ENCODE measurements at regions not wholly inside any gene's neighbourhood (a gene's known extent, or its start where the extent isn't known, plus 50 kb on each side); places are given as distances from the start of the nearest gene placed in this dataset.

DNA sequence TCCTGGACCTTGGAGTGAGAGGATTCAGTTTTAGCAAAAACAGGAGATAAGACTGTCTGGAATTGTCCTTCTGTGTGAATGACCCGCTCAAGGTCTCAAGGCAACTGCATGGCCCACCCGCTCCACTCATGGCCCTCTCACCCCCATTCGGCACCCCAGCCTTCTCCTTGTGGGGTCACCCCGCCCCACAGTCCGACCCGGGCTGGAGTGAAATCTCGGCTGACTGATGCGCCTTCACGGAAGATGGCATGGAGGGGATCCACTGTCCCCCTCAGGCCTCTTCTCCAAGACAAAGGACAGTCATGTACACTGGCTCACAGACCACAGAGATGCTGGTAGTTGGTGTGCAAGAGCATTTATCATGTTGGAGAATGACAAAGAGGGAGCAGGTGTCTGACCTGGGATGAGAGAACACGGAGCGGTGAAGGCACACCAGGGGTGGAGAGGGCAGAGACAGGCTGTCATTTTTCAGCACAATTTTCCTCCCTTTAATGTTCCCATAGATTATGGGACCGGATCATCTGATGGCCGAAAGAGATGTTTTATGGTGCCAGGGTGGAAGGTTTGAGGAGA is 391.9 kb upstream of the TNRC6C start:
- in situ Hi-C loops (cut with HindIII; ENCODE audit: extremely low pct_ligation_motif_present, low pct_unique_long_range_greater_than_20kb) (no loop called here), intact Hi-C loops (cut with micrococcal nuclease; ENCODE audit: unreplicated experiment) (no loop called here)
- TF ChIP-seq ZSCAN21 (CRISPR knock-in tag; IDR thresholded peaks at IDR 0.05; ENCODE audit: borderline replicate concordance) = no peak
- TF ChIP-seq, protein P1, sequence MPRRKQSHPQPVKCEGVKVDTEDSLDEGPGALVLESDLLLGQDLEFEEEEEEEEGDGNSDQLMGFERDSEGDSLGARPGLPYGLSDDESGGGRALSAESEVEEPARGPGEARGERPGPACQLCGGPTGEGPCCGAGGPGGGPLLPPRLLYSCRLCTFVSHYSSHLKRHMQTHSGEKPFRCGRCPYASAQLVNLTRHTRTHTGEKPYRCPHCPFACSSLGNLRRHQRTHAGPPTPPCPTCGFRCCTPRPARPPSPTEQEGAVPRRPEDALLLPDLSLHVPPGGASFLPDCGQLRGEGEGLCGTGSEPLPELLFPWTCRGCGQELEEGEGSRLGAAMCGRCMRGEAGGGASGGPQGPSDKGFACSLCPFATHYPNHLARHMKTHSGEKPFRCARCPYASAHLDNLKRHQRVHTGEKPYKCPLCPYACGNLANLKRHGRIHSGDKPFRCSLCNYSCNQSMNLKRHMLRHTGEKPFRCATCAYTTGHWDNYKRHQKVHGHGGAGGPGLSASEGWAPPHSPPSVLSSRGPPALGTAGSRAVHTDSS (CRISPR knock-in tag; conservative IDR thresholded peaks at IDR 0.05) = no peak
- no peak for TF ChIP-seq ZNF30 (CRISPR knock-in tag; IDR thresholded peaks at IDR 0.05)
- no peak for TF ChIP-seq NCOR1 (IDR thresholded peaks at IDR 0.05; ENCODE audit: borderline replicate concordance, low read length)
- DNase-seq (ENCODE audit: low spot score) (no peak), ATAC-seq (no peak), FAIRE-seq (no peak)
- no TSS peak for BruUV-seq (replicated peaks)
- Histone ChIP-seq H3K27ac (ENCODE audit: extremely low read length, insufficient read depth, low read length) (no peak overlapping the region), H3K79me2 (ENCODE audit: insufficient read depth, low read length) (no peaks in the 10 kb centered on the region), H3K9ac (ENCODE audit: insufficient read depth, low read depth, low read length) (no peak overlapping the region), H3K4me3 (replicated peaks in 1 of 3; ENCODE audit: insufficient read depth in 1 of 3, low read depth in 2 of 3, low read length in 3 of 3) (no peak overlapping the region), H4K20me1 (ENCODE audit: insufficient read depth, low read length) (0 out of 2 replicates have a peak, but pooled peaks cover 2% of the 10 kb centered on the region), H3K4me2 (ENCODE audit: low read depth, low read length) (no peak overlapping the region), H2AFZ (ENCODE audit: low read length) (no peak overlapping the region), H3K9me3 (ENCODE audit: low read length) (no peaks in the 10 kb centered on the region), H3K4me1 (ENCODE audit: insufficient read depth, low read length) (no peaks in the 10 kb centered on the region), H3K27me3 (ENCODE audit: control insufficient read depth in 1 of 2, insufficient read depth in 2 of 2, low read length in 2 of 2) (peaks cover 21 to 82% of the 10 kb centered on the region in 2 experiments; a peak in 4 of 5 replicates), H3K36me3 (replicated peaks in 1 of 2; ENCODE audit: control insufficient read depth in 1 of 2, insufficient read depth in 2 of 2, low read length in 2 of 2) (no peaks in the 10 kb centered on the region)
- ChIA-PET CTCF (ENCODE audit: low intra/inter-chr PET ratio, low total read pairs) (no interaction called here), POLR2A (no interaction called here)
- 26% methylated on average over 13 of the region's 13 CpGs for WGBS (ENCODE audit: low lambda C conversion rate)

DNA sequence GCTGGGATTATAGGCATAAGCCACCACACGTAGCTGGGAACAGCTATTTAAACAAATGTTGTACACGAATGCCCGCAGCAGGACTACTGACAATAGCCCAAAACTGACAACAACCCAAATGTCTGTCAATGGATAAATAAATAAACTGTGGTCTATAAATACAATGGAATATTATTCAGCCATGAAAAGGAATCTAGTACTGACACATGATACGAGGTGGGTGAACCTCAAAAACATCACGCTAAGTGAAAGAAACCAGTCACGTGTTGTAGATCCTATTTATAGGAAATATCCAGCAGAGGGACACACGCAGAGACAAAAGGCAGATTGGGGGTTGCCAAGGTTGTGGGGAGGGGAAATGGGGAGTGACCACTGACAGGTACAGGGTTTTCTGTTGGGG is 390.0 kb upstream of the TNRC6C start:
- H4K20me1 ChIP-seq (ENCODE audit: insufficient read depth, low read length) = 0 out of 2 replicates have a peak, but pooled peaks cover 2% of the 10 kb centered on the region
- no peaks in the 10 kb centered on the region for H3K79me2 ChIP-seq (ENCODE audit: insufficient read depth, low read length)
- H3K36me3 ChIP-seq (replicated peaks in 1 of 2; ENCODE audit: control insufficient read depth in 1 of 2, insufficient read depth in 2 of 2, low read length in 2 of 2) = no peaks in the 10 kb centered on the region
- H2AFZ ChIP-seq (ENCODE audit: low read length) = no peak overlapping the region
- CTCF ChIA-PET (ENCODE audit: low intra/inter-chr PET ratio, low total read pairs) = no interaction called here
- no peak overlapping the region for H3K4me2 ChIP-seq (ENCODE audit: low read depth, low read length)
- BruUV-seq (replicated peaks) = no TSS peak
- H3K4me1 ChIP-seq (ENCODE audit: insufficient read depth, low read length) = no peaks in the 10 kb centered on the region
- H3K9ac ChIP-seq (ENCODE audit: insufficient read depth, low read depth, low read length) = no peak overlapping the region
- H3K4me3 ChIP-seq (replicated peaks in 1 of 3; ENCODE audit: insufficient read depth in 1 of 3, low read depth in 2 of 3, low read length in 3 of 3) = no peak overlapping the region
- FAIRE-seq = no peak
- in situ Hi-C loops (cut with HindIII; ENCODE audit: extremely low pct_ligation_motif_present, low pct_unique_long_range_greater_than_20kb) (no loop called here), intact Hi-C loops (cut with micrococcal nuclease; ENCODE audit: unreplicated experiment) (no loop called here)
- H3K9me3 ChIP-seq (ENCODE audit: low read length) = no peaks in the 10 kb centered on the region
- peaks cover 22 to 89% of the 10 kb centered on the region in 2 experiments; a peak in 4 of 5 replicates for H3K27me3 ChIP-seq (ENCODE audit: control insufficient read depth in 1 of 2, insufficient read depth in 2 of 2, low read length in 2 of 2)
- no peak overlapping the region for H3K27ac ChIP-seq (ENCODE audit: extremely low read length, insufficient read depth, low read length)
- no peak for ATAC-seq
- DNase-seq (ENCODE audit: low spot score) = no peak
- WGBS (ENCODE audit: low lambda C conversion rate) = 15% methylated on average over 7 of the region's 7 CpGs
- POLR2A ChIA-PET = no interaction called here
- TF ChIP-seq, protein P2, sequence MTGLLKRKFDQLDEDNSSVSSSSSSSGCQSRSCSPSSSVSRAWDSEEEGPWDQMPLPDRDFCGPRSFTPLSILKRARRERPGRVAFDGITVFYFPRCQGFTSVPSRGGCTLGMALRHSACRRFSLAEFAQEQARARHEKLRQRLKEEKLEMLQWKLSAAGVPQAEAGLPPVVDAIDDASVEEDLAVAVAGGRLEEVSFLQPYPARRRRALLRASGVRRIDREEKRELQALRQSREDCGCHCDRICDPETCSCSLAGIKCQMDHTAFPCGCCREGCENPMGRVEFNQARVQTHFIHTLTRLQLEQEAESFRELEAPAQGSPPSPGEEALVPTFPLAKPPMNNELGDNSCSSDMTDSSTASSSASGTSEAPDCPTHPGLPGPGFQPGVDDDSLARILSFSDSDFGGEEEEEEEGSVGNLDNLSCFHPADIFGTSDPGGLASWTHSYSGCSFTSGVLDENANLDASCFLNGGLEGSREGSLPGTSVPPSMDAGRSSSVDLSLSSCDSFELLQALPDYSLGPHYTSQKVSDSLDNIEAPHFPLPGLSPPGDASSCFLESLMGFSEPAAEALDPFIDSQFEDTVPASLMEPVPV (CRISPR knock-in tag; IDR thresholded peaks at IDR 0.05) = no peak
- TF ChIP-seq KAT7 (CRISPR knock-in tag; IDR thresholded peaks at IDR 0.05; ENCODE audit: borderline replicate concordance) (no peak), EP300 (IDR thresholded peaks at IDR 0.05; ENCODE audit: low read depth in 2 of 2, low read length in 2 of 2) (no peak), EP300 (CRISPR knock-in tag; IDR thresholded peaks at IDR 0.05; ENCODE audit: borderline replicate concordance) (no peak), NFIB (CRISPR knock-in tag; IDR thresholded peaks at IDR 0.05; ENCODE audit: borderline replicate concordance) (no peak), POGZ (CRISPR knock-in tag; IDR thresholded peaks at IDR 0.05) (no peak)
- TF ChIP-seq, protein P3, sequence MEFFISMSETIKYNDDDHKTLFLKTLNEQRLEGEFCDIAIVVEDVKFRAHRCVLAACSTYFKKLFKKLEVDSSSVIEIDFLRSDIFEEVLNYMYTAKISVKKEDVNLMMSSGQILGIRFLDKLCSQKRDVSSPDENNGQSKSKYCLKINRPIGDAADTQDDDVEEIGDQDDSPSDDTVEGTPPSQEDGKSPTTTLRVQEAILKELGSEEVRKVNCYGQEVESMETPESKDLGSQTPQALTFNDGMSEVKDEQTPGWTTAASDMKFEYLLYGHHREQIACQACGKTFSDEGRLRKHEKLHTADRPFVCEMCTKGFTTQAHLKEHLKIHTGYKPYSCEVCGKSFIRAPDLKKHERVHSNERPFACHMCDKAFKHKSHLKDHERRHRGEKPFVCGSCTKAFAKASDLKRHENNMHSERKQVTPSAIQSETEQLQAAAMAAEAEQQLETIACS (CRISPR knock-in tag; IDR thresholded peaks at IDR 0.05) = no peak
- TF ChIP-seq, protein P4, sequence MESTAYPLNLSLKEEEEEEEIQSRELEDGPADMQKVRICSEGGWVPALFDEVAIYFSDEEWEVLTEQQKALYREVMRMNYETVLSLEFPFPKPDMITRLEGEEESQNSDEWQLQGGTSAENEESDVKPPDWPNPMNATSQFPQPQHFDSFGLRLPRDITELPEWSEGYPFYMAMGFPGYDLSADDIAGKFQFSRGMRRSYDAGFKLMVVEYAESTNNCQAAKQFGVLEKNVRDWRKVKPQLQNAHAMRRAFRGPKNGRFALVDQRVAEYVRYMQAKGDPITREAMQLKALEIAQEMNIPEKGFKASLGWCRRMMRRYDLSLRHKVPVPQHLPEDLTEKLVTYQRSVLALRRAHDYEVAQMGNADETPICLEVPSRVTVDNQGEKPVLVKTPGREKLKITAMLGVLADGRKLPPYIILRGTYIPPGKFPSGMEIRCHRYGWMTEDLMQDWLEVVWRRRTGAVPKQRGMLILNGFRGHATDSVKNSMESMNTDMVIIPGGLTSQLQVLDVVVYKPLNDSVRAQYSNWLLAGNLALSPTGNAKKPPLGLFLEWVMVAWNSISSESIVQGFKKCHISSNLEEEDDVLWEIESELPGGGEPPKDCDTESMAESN (CRISPR knock-in tag; conservative IDR thresholded peaks at IDR 0.05) = no peak

All from HepG2 (cell line).